WTC11 (cell line): ENCODE measurements at regions not wholly inside any gene's neighbourhood (a gene's known extent, or its start where the extent isn't known, plus 50 kb on each side); places are given as distances from the start of the nearest gene placed in this dataset.

ENCODE experiments used
- ATAC-seq: fragments of 200-7000 bp; cut with Tn5 transposase; 2 replicates; pipeline ENCODE4 v1.10.0; 2021; ENCODE audit warnings: mild to moderate bottlenecking, moderate library complexity
- CTCF ChIA-PET: fragments of 300-600 bp; sonication (Branson Sonifier 250); formaldehyde crosslinking; loops from one replicate; lab custom pipeline; 2021; ENCODE audit warnings: antibody characterized with exemption; lab: Charles Lee
- POLR2A ChIA-PET: fragments of 350-600 bp; sonication (Branson Sonifier 250); formaldehyde crosslinking; loops from one replicate; lab custom pipeline; 2021; ENCODE audit warnings: antibody characterized with exemption; lab: Charles Lee
- DNase-seq: peaks from one replicate; pipeline ENCODE4 v3.0.0; 2021; ENCODE audit warnings: low spot score
- H3K27ac Mint-ChIP-seq: 2 replicates; pipeline ENCODE4 v1.8.0; 2021; ENCODE audit warnings: mixed read lengths
- H3K27me3 Mint-ChIP-seq: 2 replicates; pipeline ENCODE4 v1.8.0; 2021; ENCODE audit warnings: low read depth, mild to moderate bottlenecking, moderate library complexity, mixed read lengths
- H3K36me3 Mint-ChIP-seq: 2 replicates; pipeline ENCODE4 v1.8.0; 2021; ENCODE audit warnings: mixed read lengths
- H3K4me1 Mint-ChIP-seq: 2 replicates; pipeline ENCODE4 v1.8.0; 2022; ENCODE audit warnings: mixed read lengths
- H3K4me3 Mint-ChIP-seq: 2 replicates; pipeline ENCODE4 v1.8.0; 2021; ENCODE audit warnings: mild to moderate bottlenecking, moderate library complexity, mixed read lengths
- H3K9me3 Mint-ChIP-seq: 2 replicates; pipeline ENCODE4 v1.8.0; 2021; ENCODE audit warnings: mixed read lengths
- AR ChIP-seq: fragments of 250-450 bp; sonication (Bioruptor Pico); IDR thresholded peaks from 2 replicates; pipeline ENCODE4 v1.9.0; 2021; ENCODE audit warnings: mild to moderate bottlenecking
- ARID4B ChIP-seq: sonication (generic); formaldehyde crosslinking; IDR thresholded peaks from 2 replicates; pipeline ENCODE4 v1.8.0; 2023; ENCODE audit warnings: missing genetic modification reagents, mild to moderate bottlenecking, borderline replicate concordance
- CDX4 ChIP-seq: fragments of 250-450 bp; sonication (Bioruptor Pico); IDR thresholded peaks from 2 replicates; pipeline ENCODE4 v1.9.0; 2021; ENCODE audit warnings: moderate library complexity, mild to moderate bottlenecking, inconsistent platforms, borderline replicate concordance
- EMX1 ChIP-seq: fragments of 250-450 bp; sonication (Bioruptor Pico); IDR thresholded peaks from 2 replicates; pipeline ENCODE4 v1.8.0; 2021; ENCODE audit warnings: mild to moderate bottlenecking
- FOXJ3 ChIP-seq: sonication (generic); formaldehyde crosslinking; IDR thresholded peaks from 2 replicates; pipeline ENCODE4 v1.9.0; 2021; ENCODE audit warnings: missing genetic modification reagents, mild to moderate bottlenecking, borderline replicate concordance
- NFYB ChIP-seq: sonication (generic); formaldehyde crosslinking; conservative IDR thresholded peaks from 2 replicates; pipeline ENCODE4 v1.8.0; 2022; ENCODE audit warnings: low read depth, missing genetic modification reagents
- NR1H2 ChIP-seq: sonication (generic); formaldehyde crosslinking; IDR thresholded peaks from 2 replicates; pipeline ENCODE4 v1.9.0; 2021; ENCODE audit warnings: mild to moderate bottlenecking, moderate library complexity, missing genetic modification reagents
- SMAD3 ChIP-seq: sonication (generic); formaldehyde crosslinking; IDR thresholded peaks from 2 replicates; pipeline ENCODE4 v1.8.0; 2022; ENCODE audit warnings: missing genetic modification reagents, mild to moderate bottlenecking, borderline replicate concordance
- SOX15 ChIP-seq: fragments of 250-450 bp; sonication (Bioruptor Pico); IDR thresholded peaks from 2 replicates; pipeline ENCODE4 v1.9.0; 2021; ENCODE audit warnings: mild to moderate bottlenecking
- TEAD1 ChIP-seq: sonication (generic); formaldehyde crosslinking; IDR thresholded peaks from 2 replicates; pipeline ENCODE4 v1.8.0; 2022; ENCODE audit warnings: mild to moderate bottlenecking, missing genetic modification reagents
- USF2 ChIP-seq: sonication (generic); formaldehyde crosslinking; IDR thresholded peaks from 2 replicates; pipeline ENCODE4 v1.8.1; 2023; ENCODE audit warnings: mild to moderate bottlenecking, missing genetic modification reagents, moderate library complexity
- ZNF138 ChIP-seq: sonication (generic); formaldehyde crosslinking; conservative IDR thresholded peaks from 2 replicates; pipeline ENCODE4 v1.8.1; 2022; ENCODE audit warnings: mild to moderate bottlenecking, moderate library complexity, missing genetic modification reagents
- TF ChIP-seq, protein P1 (sequence below): sonication (generic); formaldehyde crosslinking; IDR thresholded peaks from 2 replicates; pipeline ENCODE4 v1.8.1; 2022; ENCODE audit warnings: mild to moderate bottlenecking, moderate library complexity, missing genetic modification reagents
- TF ChIP-seq, protein P2 (sequence below): sonication (generic); formaldehyde crosslinking; IDR thresholded peaks from 2 replicates; pipeline ENCODE4 v1.8.1; 2022; ENCODE audit warnings: missing genetic modification reagents, borderline replicate concordance
- TF ChIP-seq, protein P3 (sequence below): sonication (generic); formaldehyde crosslinking; IDR thresholded peaks from 2 replicates; pipeline ENCODE4 v1.8.1; 2023; ENCODE audit warnings: mild to moderate bottlenecking, missing genetic modification reagents

DNA sequence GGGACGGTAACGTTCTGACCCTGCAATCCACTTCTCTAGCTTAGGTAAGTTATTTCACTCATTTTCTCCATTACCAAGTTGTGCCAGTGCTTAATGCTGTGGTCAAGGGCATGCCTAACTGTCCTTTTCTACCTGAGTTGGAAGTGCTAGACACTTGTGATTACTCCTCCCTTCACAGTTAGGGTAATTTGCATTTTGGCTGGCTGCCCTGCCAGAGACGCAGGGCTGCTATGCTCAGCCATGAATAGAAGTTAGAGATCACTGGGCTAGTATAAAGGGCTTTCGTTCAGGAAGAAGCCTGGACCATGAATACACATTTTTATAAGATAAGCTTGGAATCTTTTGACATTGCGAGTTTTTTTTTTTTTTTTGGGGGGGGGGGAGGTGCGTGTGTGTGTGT is 633.2 kb upstream of the NEGR1 start (continued):
- TF ChIP-seq USF2 (CRISPR knock-in tag): no peak

- CTCF ChIA-PET: no interaction called here
- Mint-ChIP-seq H3K4me3 (no peak overlapping the region), H3K9me3 (peaks cover 12% of the 10 kb centered on the region), H3K4me1 (peaks cover 19% of the 10 kb centered on the region), H3K36me3 (peaks cover 3% of the 10 kb centered on the region; the same call in 1 of the 2 replicates), H3K27me3 (no peaks in the 10 kb centered on the region)
- no peak for ATAC-seq
- TF ChIP-seq AR (CRISPR knock-in tag) (no peak), ARID4B (no peak)
- TF ChIP-seq, all 79 proteins: peak for 0
- no peak for DNase-seq
- POLR2A ChIA-PET: no interaction called here
- no peak overlapping the region for H3K27ac Mint-ChIP-seq
These were observed 629.3 kb upstream of the NEGR1 start for GRCh38 chr1:72911656-72912055.

DNA sequence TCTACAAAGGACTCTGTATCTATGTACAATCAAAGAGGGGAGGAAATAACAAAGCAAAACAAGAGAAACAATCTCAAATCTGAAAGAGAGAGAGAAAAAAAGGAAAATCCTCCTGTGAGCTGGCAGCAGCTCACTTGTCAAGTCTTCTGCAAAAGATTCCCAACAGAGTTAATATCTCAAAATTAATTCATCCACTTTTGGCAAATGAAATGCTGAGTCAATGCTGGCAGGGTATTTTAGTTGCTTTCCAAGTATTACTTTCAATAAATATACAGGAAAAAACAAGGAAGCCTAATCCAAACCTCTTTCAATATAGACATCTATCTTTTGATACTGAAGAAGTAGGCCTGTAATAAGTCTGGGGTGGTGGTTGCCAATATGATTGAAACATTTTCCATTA is 613.9 kb upstream of the NEGR1 start:
- TF ChIP-seq NFYB (CRISPR knock-in tag): no peak
- TF ChIP-seq, protein P1, sequence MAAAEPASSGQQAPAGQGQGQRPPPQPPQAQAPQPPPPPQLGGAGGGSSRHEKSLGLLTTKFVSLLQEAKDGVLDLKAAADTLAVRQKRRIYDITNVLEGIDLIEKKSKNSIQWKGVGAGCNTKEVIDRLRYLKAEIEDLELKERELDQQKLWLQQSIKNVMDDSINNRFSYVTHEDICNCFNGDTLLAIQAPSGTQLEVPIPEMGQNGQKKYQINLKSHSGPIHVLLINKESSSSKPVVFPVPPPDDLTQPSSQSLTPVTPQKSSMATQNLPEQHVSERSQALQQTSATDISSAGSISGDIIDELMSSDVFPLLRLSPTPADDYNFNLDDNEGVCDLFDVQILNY: no peak
- no peak for TF ChIP-seq FOXJ3 (CRISPR knock-in tag)
- TF ChIP-seq ZNF138: no peak
- TF ChIP-seq CDX4 (CRISPR knock-in tag): no peak
- TF ChIP-seq TEAD1 (CRISPR knock-in tag): no peak
- TF ChIP-seq, protein P2, sequence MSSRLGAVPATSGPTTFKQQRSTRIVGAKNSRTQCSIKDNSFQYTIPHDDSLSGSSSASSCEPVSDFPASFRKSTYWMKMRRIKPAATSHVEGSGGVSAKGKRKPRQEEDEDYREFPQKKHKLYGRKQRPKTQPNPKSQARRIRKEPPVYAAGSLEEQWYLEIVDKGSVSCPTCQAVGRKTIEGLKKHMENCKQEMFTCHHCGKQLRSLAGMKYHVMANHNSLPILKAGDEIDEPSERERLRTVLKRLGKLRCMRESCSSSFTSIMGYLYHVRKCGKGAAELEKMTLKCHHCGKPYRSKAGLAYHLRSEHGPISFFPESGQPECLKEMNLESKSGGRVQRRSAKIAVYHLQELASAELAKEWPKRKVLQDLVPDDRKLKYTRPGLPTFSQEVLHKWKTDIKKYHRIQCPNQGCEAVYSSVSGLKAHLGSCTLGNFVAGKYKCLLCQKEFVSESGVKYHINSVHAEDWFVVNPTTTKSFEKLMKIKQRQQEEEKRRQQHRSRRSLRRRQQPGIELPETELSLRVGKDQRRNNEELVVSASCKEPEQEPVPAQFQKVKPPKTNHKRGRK: no peak
- TF ChIP-seq, protein P3, sequence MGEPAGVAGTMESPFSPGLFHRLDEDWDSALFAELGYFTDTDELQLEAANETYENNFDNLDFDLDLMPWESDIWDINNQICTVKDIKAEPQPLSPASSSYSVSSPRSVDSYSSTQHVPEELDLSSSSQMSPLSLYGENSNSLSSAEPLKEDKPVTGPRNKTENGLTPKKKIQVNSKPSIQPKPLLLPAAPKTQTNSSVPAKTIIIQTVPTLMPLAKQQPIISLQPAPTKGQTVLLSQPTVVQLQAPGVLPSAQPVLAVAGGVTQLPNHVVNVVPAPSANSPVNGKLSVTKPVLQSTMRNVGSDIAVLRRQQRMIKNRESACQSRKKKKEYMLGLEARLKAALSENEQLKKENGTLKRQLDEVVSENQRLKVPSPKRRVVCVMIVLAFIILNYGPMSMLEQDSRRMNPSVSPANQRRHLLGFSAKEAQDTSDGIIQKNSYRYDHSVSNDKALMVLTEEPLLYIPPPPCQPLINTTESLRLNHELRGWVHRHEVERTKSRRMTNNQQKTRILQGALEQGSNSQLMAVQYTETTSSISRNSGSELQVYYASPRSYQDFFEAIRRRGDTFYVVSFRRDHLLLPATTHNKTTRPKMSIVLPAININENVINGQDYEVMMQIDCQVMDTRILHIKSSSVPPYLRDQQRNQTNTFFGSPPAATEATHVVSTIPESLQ (CRISPR knock-in tag): no peak
- no peak for TF ChIP-seq SOX15 (CRISPR knock-in tag)
- no peak for TF ChIP-seq SMAD3 (CRISPR knock-in tag)
- TF ChIP-seq EMX1 (CRISPR knock-in tag): no peak
- TF ChIP-seq NR1H2 (CRISPR knock-in tag): no peak
- H3K9me3 Mint-ChIP-seq: peaks cover 6% of the 10 kb centered on the region
- peaks cover 31% of the 10 kb centered on the region for H3K4me1 Mint-ChIP-seq
- DNase-seq (no peak), ATAC-seq (no peak)
- POLR2A ChIA-PET: no interaction called here
- peaks cover 4% of the 10 kb centered on the region for H3K27me3 Mint-ChIP-seq
- H3K4me3 Mint-ChIP-seq: peak overlapping the region; percentile 14
- peak overlapping the region; percentile 45 for H3K27ac Mint-ChIP-seq
- CTCF ChIA-PET: no interaction called here
- H3K36me3 Mint-ChIP-seq: peaks cover 9% of the 10 kb centered on the region
